ENCODE measurements at regions not wholly inside any gene's neighbourhood (a gene's known extent, or its start where the extent isn't known, plus 50 kb on each side); places are given as distances from the start of the nearest gene placed in this dataset.

DNA sequence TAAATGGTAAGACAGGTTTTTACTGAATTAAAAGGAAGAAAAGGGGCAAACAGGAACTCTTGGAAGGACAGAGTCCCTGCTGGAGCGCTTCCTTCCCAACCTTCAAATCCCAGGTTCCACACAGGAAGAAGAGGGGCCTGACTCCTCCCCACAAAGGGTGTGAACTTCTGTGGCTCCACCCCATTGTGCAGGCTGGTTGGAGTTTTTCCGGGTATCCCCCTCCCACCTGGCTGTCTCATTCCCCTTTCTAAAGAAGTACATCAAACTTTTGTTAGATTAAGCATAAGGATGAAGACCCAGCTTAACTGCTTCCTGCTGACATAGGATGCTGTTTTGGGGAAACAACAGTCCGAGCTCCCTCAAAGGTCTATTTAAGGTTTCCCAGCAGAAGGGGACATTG is 187.7 kb downstream of the FCRL5 start:
- Histone ChIP-seq H3K4me1 (ENCODE audit: control insufficient read depth, extremely low read depth, insufficient read depth, low read length) (no peaks in the 10 kb centered on the region), H3K4me3 (replicated peaks in 1 of 4; ENCODE audit: control extremely low read depth in 1 of 4, insufficient read depth in 1 of 4, low read depth in 3 of 4, low read length in 4 of 4) (no peak overlapping the region), H3K4me2 (ENCODE audit: extremely low read depth, insufficient read depth, low read length) (no peak overlapping the region), H4K20me1 (ENCODE audit: control insufficient read depth, extremely low read depth, insufficient read depth, low read length) (no peaks in the 10 kb centered on the region), H3K36me3 (ENCODE audit: control insufficient read depth, insufficient read depth, low read length) (no peaks in the 10 kb centered on the region), H2AFZ (ENCODE audit: low read length) (no peak overlapping the region), H3K9ac (ENCODE audit: insufficient read depth, low read length) (no peak overlapping the region), H3K27ac (ENCODE audit: insufficient read depth, low read length) (no peak overlapping the region), H3K79me2 (ENCODE audit: control insufficient read depth, insufficient read depth, low read length) (no peaks in the 10 kb centered on the region), H3K27me3 (ENCODE audit: control insufficient read depth, insufficient read depth, low read length) (no peaks in the 10 kb centered on the region), H3K9me3 (ENCODE audit: control insufficient read depth, insufficient read depth, low read depth, low read length) (no peaks in the 10 kb centered on the region)
- no peak for TF ChIP-seq EZH2 (IDR thresholded peaks at IDR 0.05; ENCODE audit: low read length, missing control alignments)
- TF ChIP-seq, protein P1, sequence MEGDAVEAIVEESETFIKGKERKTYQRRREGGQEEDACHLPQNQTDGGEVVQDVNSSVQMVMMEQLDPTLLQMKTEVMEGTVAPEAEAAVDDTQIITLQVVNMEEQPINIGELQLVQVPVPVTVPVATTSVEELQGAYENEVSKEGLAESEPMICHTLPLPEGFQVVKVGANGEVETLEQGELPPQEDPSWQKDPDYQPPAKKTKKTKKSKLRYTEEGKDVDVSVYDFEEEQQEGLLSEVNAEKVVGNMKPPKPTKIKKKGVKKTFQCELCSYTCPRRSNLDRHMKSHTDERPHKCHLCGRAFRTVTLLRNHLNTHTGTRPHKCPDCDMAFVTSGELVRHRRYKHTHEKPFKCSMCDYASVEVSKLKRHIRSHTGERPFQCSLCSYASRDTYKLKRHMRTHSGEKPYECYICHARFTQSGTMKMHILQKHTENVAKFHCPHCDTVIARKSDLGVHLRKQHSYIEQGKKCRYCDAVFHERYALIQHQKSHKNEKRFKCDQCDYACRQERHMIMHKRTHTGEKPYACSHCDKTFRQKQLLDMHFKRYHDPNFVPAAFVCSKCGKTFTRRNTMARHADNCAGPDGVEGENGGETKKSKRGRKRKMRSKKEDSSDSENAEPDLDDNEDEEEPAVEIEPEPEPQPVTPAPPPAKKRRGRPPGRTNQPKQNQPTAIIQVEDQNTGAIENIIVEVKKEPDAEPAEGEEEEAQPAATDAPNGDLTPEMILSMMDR (conservative IDR thresholded peaks at IDR 0.05 in 1 of 2, IDR thresholded peaks at IDR 0.05 in 1 of 2; ENCODE audit: low read depth in 1 of 2, low read length in 2 of 2) = no peak
- no peak for DNase-seq (ENCODE audit: low read depth in 2 of 2)

DNA sequence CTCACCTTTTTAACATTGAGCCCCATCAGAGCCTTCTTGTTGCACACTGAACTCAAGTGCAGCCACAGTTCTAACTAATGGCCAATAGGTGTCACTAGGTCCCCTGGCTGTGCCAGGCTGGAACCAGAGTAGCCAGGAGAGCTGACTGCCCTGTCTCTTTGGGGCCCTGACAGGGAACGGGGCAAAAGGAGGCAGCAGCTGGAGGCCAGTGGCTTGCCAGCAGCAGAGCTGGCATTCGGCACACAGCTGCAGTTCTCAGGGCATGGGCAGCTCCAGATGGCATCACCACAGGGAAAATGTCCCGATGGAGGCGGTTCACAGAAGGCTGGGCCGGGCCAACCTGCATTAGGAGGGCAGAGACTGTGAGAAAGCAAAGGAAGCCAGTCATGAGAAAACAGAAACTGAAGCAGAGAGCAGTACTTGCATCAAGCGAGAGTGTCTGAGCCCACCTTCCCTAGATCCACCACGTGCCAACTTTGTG is 188.6 kb downstream of the FCRL5 start:
- Histone ChIP-seq H3K4me2 (ENCODE audit: extremely low read depth, insufficient read depth, low read length) (no peak overlapping the region), H3K27ac (ENCODE audit: insufficient read depth, low read length) (no peak overlapping the region), H3K4me3 (replicated peaks in 1 of 4; ENCODE audit: control extremely low read depth in 1 of 4, insufficient read depth in 1 of 4, low read depth in 3 of 4, low read length in 4 of 4) (no peak overlapping the region), H3K9me3 (ENCODE audit: control insufficient read depth, insufficient read depth, low read depth, low read length) (no peaks in the 10 kb centered on the region), H3K4me1 (ENCODE audit: control insufficient read depth, extremely low read depth, insufficient read depth, low read length) (no peaks in the 10 kb centered on the region), H3K9ac (ENCODE audit: insufficient read depth, low read length) (no peak overlapping the region), H3K36me3 (ENCODE audit: control insufficient read depth, insufficient read depth, low read length) (no peaks in the 10 kb centered on the region), H3K79me2 (ENCODE audit: control insufficient read depth, insufficient read depth, low read length) (no peaks in the 10 kb centered on the region), H2AFZ (ENCODE audit: low read length) (no peak overlapping the region), H3K27me3 (ENCODE audit: control insufficient read depth, insufficient read depth, low read length) (no peaks in the 10 kb centered on the region), H4K20me1 (ENCODE audit: control insufficient read depth, extremely low read depth, insufficient read depth, low read length) (no peaks in the 10 kb centered on the region)
- TF ChIP-seq, protein P1 (conservative IDR thresholded peaks at IDR 0.05 in 1 of 2, IDR thresholded peaks at IDR 0.05 in 1 of 2; ENCODE audit: low read depth in 1 of 2, low read length in 2 of 2) = peak; percentile 54 to 61
- no peak for TF ChIP-seq EZH2 (IDR thresholded peaks at IDR 0.05; ENCODE audit: low read length, missing control alignments)
- DNase-seq (ENCODE audit: low read depth in 2 of 2) = peak; percentile 6 to 20

DNA sequence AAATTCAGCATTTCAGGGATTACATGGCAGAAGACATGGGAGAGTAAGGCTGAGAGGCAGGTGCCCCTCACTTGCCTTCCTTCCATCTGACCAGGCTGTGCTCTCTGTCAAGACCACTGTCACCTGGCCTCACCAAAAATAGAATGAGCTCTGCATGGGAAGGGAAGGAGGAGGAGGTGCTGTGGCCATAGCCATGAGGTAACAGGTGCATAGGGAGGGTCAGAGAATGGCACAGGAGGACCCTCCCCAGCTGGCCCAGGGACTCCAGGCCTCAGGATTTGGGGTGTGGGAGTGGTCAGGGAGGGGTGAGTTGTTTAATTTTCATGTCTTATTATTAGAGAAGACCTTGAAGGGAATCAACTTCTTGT is 192.3 kb downstream of the FCRL5 start:
- Histone ChIP-seq H3K9ac (ENCODE audit: insufficient read depth, low read length) (no peak overlapping the region), H3K4me1 (ENCODE audit: control insufficient read depth, extremely low read depth, insufficient read depth, low read length) (no peaks in the 10 kb centered on the region), H3K27ac (ENCODE audit: insufficient read depth, low read length) (no peak overlapping the region), H3K36me3 (ENCODE audit: control insufficient read depth, insufficient read depth, low read length) (no peaks in the 10 kb centered on the region), H3K27me3 (ENCODE audit: control insufficient read depth, insufficient read depth, low read length) (no peaks in the 10 kb centered on the region), H4K20me1 (ENCODE audit: control insufficient read depth, extremely low read depth, insufficient read depth, low read length) (no peaks in the 10 kb centered on the region), H2AFZ (ENCODE audit: low read length) (no peak overlapping the region), H3K79me2 (ENCODE audit: control insufficient read depth, insufficient read depth, low read length) (no peaks in the 10 kb centered on the region), H3K9me3 (ENCODE audit: control insufficient read depth, insufficient read depth, low read depth, low read length) (no peaks in the 10 kb centered on the region), H3K4me3 (replicated peaks in 1 of 4; ENCODE audit: control extremely low read depth in 1 of 4, insufficient read depth in 1 of 4, low read depth in 3 of 4, low read length in 4 of 4) (no peak overlapping the region), H3K4me2 (ENCODE audit: extremely low read depth, insufficient read depth, low read length) (no peak overlapping the region)
- no peak for DNase-seq (ENCODE audit: low read depth in 2 of 2)
- TF ChIP-seq EZH2 (IDR thresholded peaks at IDR 0.05; ENCODE audit: low read length, missing control alignments) = no peak
- TF ChIP-seq, protein P1 (conservative IDR thresholded peaks at IDR 0.05 in 1 of 2, IDR thresholded peaks at IDR 0.05 in 1 of 2; ENCODE audit: low read depth in 1 of 2, low read length in 2 of 2) = no peak

All from fibroblast of lung (primary cell).